GM23248 (cell line): ENCODE measurements at regions not wholly inside any gene's neighbourhood (a gene's known extent, or its start where the extent isn't known, plus 50 kb on each side); places are given as distances from the start of the nearest gene placed in this dataset.

Experiments used
- DNase-seq: peaks from one replicate; pipeline ENCODE4 v3.0.0-alpha.2; 2015
- H2AFZ ChIP-seq: fragments of 200-600 bp; sonication (generic); 2 replicates; pipeline ENCODE4 v1.6.1; 2016; ENCODE audit warnings: antibody characterized with exemption
- H3F3A ChIP-seq: fragments of 200-600 bp; sonication (generic); 2 replicates; pipeline ENCODE4 v1.6.1; 2016; ENCODE audit warnings: mild to moderate bottlenecking, antibody characterized with exemption, mixed run types; ENCODE audit not compliant: insufficient read depth
- H3K27ac ChIP-seq: fragments of 200-600 bp; sonication (generic); 2 replicates; pipeline ENCODE4 v1.5.1; 2016; ENCODE audit warnings: mild to moderate bottlenecking
- H3K27me3 ChIP-seq: fragments of 200-600 bp; sonication (generic); replicated peaks from 2 replicates; pipeline ENCODE4 v1.6.1; 2016; ENCODE audit warnings: mild to moderate bottlenecking; ENCODE audit not compliant: insufficient read depth
- H3K36me3 ChIP-seq: fragments of 200-600 bp; sonication (generic); 2 replicates; pipeline ENCODE4 v1.6.1; 2016; ENCODE audit warnings: low read depth, mild to moderate bottlenecking
- H3K4me1 ChIP-seq: fragments of 200-600 bp; sonication (generic); 2 replicates; pipeline ENCODE4 v1.6.1; 2016; ENCODE audit warnings: mild to moderate bottlenecking; ENCODE audit not compliant: insufficient read depth
- H3K4me2 ChIP-seq: fragments of 200-600 bp; sonication (generic); one replicate; pipeline ENCODE4 v1.6.1; 2016; ENCODE audit warnings: mild to moderate bottlenecking; ENCODE audit not compliant: unreplicated experiment
- H3K4me3 ChIP-seq: fragments of 200-600 bp; sonication (generic); 2 replicates; pipeline ENCODE4 v1.5.1; 2016; ENCODE audit warnings: mild to moderate bottlenecking
- H3K79me2 ChIP-seq: fragments of 200-600 bp; sonication (generic); 2 replicates; pipeline ENCODE4 v1.6.1; 2016; ENCODE audit warnings: mild to moderate bottlenecking; ENCODE audit not compliant: insufficient read depth
- H3K9ac ChIP-seq: fragments of 200-600 bp; sonication (generic); 2 replicates; pipeline ENCODE4 v1.6.1; 2016; ENCODE audit warnings: mild to moderate bottlenecking
- H3K9me2 ChIP-seq: fragments of 200-600 bp; sonication (generic); 2 replicates; pipeline ENCODE4 v1.6.1; 2016; ENCODE audit warnings: mixed run types, mild to moderate bottlenecking, moderate library complexity; ENCODE audit not compliant: insufficient read depth
- H3K9me3 ChIP-seq: fragments of 200-600 bp; sonication (generic); one replicate; pipeline ENCODE4 v1.6.1; 2017; ENCODE audit warnings: low read depth
- H4K20me1 ChIP-seq: fragments of 200-600 bp; sonication (generic); 2 replicates; pipeline ENCODE4 v1.6.0; 2016; ENCODE audit not compliant: insufficient read depth
- EZH2 ChIP-seq: fragments of 200-600 bp; sonication (generic); IDR thresholded peaks from 2 replicates; pipeline ENCODE4 v1.6.1; 2018; ENCODE audit warnings: antibody characterized with exemption, mild to moderate bottlenecking; ENCODE audit not compliant: insufficient read depth, poor library complexity, severe bottlenecking
- EZH2phosphoT487 ChIP-seq: fragments of 200-600 bp; sonication (generic); IDR thresholded peaks from 2 replicates; pipeline ENCODE4 v1.6.1; 2018; ENCODE audit warnings: antibody characterized with exemption, moderate library complexity, mild to moderate bottlenecking, low read depth; ENCODE audit not compliant: insufficient read depth
- WGBS, 2 experiments: methylation state at CpG; one replicate each; pipeline ENCODE4 v1.1.6; 2015 to 2017; ENCODE audit warnings: low lambda C conversion rate in 2 of 2, low coverage in 1 of 2; ENCODE audit errors: missing lambda C conversion rate in 2 of 2; 5-methylcytosine and 5-hydroxymethylcytosine counted together
- in situ Hi-C: fragments of 300-500 bp; cut with MboI; formaldehyde crosslinking; loops from 2 replicates; pipeline ENCODE4 v1.15.0; 2020

DNA sequence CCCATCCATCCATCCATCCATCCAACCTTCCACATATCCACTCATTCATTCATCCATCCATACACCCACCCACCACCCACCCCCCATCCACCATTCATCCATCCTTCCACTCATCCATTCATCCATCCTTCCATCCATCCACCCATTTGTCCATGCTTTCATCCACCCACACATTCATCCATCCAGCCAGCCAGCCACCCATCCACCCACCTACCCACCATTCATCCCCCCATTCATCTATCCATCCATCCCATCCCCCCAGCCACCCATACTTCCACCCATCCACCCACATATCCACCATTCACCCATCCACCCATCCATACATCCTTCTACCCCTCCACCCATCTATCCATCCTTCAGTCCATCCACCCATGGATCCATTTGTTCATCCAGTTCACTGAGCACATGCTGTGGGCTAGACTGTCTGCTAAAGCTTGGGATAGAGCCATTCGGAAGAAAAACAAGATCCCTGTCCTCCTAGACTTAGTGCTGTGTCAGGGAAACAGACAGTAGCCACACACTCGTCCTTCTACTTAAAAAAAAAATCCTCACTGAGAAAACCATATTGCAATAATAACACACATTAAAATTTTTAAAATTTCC is 377.5 kb downstream of the ADGRD1 start:
- H3K9me3 ChIP-seq = no peaks in the 10 kb centered on the region
- no peaks in the 10 kb centered on the region for H3F3A ChIP-seq
- H4K20me1 ChIP-seq = no peaks in the 10 kb centered on the region
- no peaks in the 10 kb centered on the region for H3K79me2 ChIP-seq
- WGBS, 2 experiments = 13 to 15% methylated on average over 2 of the region's 2 CpGs
- no peaks in the 10 kb centered on the region for H3K27me3 ChIP-seq
- no peak overlapping the region for H3K27ac ChIP-seq
- no peak overlapping the region for H2AFZ ChIP-seq
- TF ChIP-seq EZH2 (no peak), EZH2phosphoT487 (no peak)
- H3K4me1 ChIP-seq = no peaks in the 10 kb centered on the region
- DNase-seq = no peak
- no peak overlapping the region for H3K4me2 ChIP-seq
- no peaks in the 10 kb centered on the region for H3K9me2 ChIP-seq
- no peak overlapping the region for H3K9ac ChIP-seq
- in situ Hi-C loops = no loop called here
- no peak overlapping the region for H3K4me3 ChIP-seq
- no peaks in the 10 kb centered on the region for H3K36me3 ChIP-seq

DNA sequence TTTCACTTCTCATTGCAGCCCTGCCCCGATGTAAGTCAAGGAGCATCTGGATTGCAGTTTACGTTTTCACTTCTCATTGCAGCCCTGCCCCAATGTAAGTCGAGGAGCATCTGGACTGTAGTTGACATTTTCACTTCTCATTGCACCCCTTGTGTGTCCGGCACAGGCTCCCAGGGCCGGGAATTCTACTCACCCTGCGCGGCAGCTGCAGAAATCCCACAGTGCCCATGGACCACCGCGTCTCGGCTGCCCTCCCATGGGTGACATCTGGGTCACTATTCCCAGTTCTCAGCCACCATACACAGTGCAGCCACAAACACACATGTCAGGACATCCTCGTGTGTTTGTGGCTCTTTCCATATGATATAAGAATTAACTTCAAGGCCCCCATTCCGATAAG is 378.5 kb downstream of the ADGRD1 start:
- Histone ChIP-seq H3K27ac (no peak overlapping the region), H4K20me1 (no peaks in the 10 kb centered on the region), H3K4me3 (no peak overlapping the region), H3K79me2 (no peaks in the 10 kb centered on the region), H3K4me1 (no peaks in the 10 kb centered on the region), H3K9me3 (no peaks in the 10 kb centered on the region), H3K9me2 (no peaks in the 10 kb centered on the region), H2AFZ (no peak overlapping the region), H3K4me2 (no peak overlapping the region), H3K27me3 (no peaks in the 10 kb centered on the region), H3K36me3 (no peaks in the 10 kb centered on the region), H3F3A (no peaks in the 10 kb centered on the region), H3K9ac (no peak overlapping the region)
- 41 to 43% methylated on average over 12 of the region's 12 CpGs for WGBS, 2 experiments
- no peak for DNase-seq
- TF ChIP-seq EZH2 (no peak), EZH2phosphoT487 (no peak)
- in situ Hi-C loops = no loop called here

- H3K4me3 ChIP-seq = no peak overlapping the region
- H2AFZ ChIP-seq = no peak overlapping the region
- DNase-seq = no peak
- H3K79me2 ChIP-seq = no peaks in the 10 kb centered on the region
- no peaks in the 10 kb centered on the region for H3K4me1 ChIP-seq
- H4K20me1 ChIP-seq = no peaks in the 10 kb centered on the region
- WGBS, 2 experiments = 59% methylated on average over 12 of the region's 12 CpGs
- no peaks in the 10 kb centered on the region for H3K9me2 ChIP-seq
- H3K27ac ChIP-seq = no peak overlapping the region
- H3K4me2 ChIP-seq = no peak overlapping the region
- H3K9ac ChIP-seq = no peak overlapping the region
- H3F3A ChIP-seq = no peaks in the 10 kb centered on the region
- H3K9me3 ChIP-seq = no peaks in the 10 kb centered on the region
- in situ Hi-C loops = no loop called here
- TF ChIP-seq EZH2 = no peak
- TF ChIP-seq EZH2phosphoT487 = no peak
- no peaks in the 10 kb centered on the region for H3K27me3 ChIP-seq
- no peaks in the 10 kb centered on the region for H3K36me3 ChIP-seq
These were observed 377.8 kb upstream of the SFSWAP start for GRCh38 chr12:131333136-131333535.

DNA sequence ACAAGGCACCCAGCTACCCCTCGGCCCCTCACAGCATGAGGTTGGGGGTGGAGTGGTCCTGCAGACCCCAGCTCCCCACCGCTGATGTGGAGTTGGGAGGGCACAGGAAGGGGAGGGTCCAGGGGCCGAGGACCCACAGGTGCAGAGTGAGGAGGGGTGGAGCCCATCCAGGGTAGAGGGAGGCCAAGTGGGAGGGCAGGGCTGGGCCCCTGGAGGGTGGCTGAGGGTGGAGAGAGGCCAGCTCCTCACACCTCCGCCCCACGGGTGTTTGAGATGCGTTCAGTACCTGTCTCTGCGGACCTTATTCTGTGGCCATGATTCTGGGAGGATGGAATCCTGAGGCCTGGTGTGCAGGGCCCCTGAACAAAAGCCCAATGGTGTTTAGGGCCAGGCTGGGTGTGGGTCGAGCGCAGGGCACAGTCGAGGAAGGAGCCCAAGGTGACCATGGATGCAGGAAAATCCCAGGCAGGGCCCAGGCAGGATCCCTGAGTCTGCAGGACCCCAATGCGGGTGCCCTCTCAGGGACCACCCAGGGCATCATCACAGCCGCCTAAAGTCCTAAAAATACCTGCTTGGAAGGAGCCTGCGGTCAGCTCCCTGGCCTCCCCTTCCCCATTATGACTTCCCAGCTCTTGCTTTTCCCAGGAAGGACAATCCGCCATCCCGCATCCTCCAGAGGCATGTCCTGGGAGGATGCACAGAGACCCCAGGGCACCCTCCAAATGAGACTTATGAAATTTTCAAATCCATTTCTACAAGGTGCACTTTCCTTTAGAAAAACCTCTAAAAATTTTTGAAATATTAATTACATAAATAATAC is 377.1 kb upstream of the SFSWAP start:
- Histone ChIP-seq H3K79me2 (no peaks in the 10 kb centered on the region), H3K4me1 (no peaks in the 10 kb centered on the region), H3K4me3 (no peak overlapping the region), H3K4me2 (no peak overlapping the region), H3F3A (no peaks in the 10 kb centered on the region), H4K20me1 (no peaks in the 10 kb centered on the region), H2AFZ (no peak overlapping the region), H3K27me3 (no peaks in the 10 kb centered on the region), H3K9ac (no peak overlapping the region), H3K36me3 (no peaks in the 10 kb centered on the region), H3K9me2 (no peaks in the 10 kb centered on the region), H3K9me3 (no peaks in the 10 kb centered on the region), H3K27ac (no peak overlapping the region)
- no peak for DNase-seq
- 42 to 48% methylated on average over 12 to 15 of the region's 15 CpGs for WGBS, 2 experiments
- TF ChIP-seq EZH2 (no peak), EZH2phosphoT487 (no peak)
- in situ Hi-C loops = no loop called here
